HEK293 (cell line): ENCODE measurements at regions not wholly inside any gene's neighbourhood (a gene's known extent, or its start where the extent isn't known, plus 50 kb on each side); places are given as distances from the start of the nearest gene placed in this dataset.

Experiments used
- CTCF ChIA-PET: fragments of 350-600 bp; formaldehyde crosslinking; extraction: SDS; loops from one replicate; lab custom pipeline; 2021; ENCODE audit warnings: antibody characterized with exemption; lab: Yijun Ruan, JAX
- POLR2A ChIA-PET: fragments of 300-600 bp; formaldehyde crosslinking; extraction: SDS; loops from one replicate; lab custom pipeline; 2020; ENCODE audit warnings: antibody characterized with exemption, inconsistent platforms; lab: Yijun Ruan, JAX
- H3K27ac ChIP-seq: fragments of 200-500 bp; sonication (Bioruptor generic); 2 replicates; pipeline ENCODE4 v1.5.1; 2014; ENCODE audit warnings: low read depth, low read length, control low read depth, inconsistent platforms; ENCODE audit errors: extremely low read depth
- H3K36me3 ChIP-seq, 2 experiments: fragments of 200-500 bp in 1 of 2; sonication (Bioruptor generic) in 1 of 2; 1 replicate in 1 of 2; 2 replicates in 1 of 2; pipeline ENCODE4 v1.5.1; 2014 to 2017; ENCODE audit warnings: inconsistent platforms in 2 of 2, low read length in 2 of 2; ENCODE audit not compliant: control insufficient read depth in 2 of 2, insufficient read depth in 1 of 2
- H3K4me1 ChIP-seq: fragments of 200-500 bp; sonication (Bioruptor generic); 2 replicates; pipeline ENCODE4 v1.5.1; 2014; ENCODE audit warnings: mild to moderate bottlenecking, low read length, inconsistent platforms; ENCODE audit not compliant: control insufficient read depth, insufficient read depth
- H3K4me3 ChIP-seq: 2 replicates; pipeline ENCODE4 v1.5.1; 2011; ENCODE audit warnings: low read depth, mild to moderate bottlenecking, control low read depth, low read length, moderate library complexity
- H3K9me3 ChIP-seq: fragments of 200-500 bp; sonication (Bioruptor generic); 2 replicates; pipeline ENCODE4 v1.5.1; 2014; ENCODE audit warnings: low read depth, low read length, inconsistent platforms; ENCODE audit not compliant: control insufficient read depth, insufficient read depth
- GFI1B ChIP-seq: fragments of 450-650 bp; formaldehyde crosslinking; IDR thresholded peaks from 2 replicates; pipeline ENCODE4 v1.5.1; 2016; ENCODE audit warnings: missing biosample characterization, missing genetic modification characterization
- PRDM10 ChIP-seq: fragments of 450-650 bp; formaldehyde crosslinking; IDR thresholded peaks from 2 replicates; pipeline ENCODE4 v1.5.1; 2016; ENCODE audit warnings: missing biosample characterization, missing genetic modification characterization
- REPIN1 ChIP-seq: fragments of 450-650 bp; formaldehyde crosslinking; IDR thresholded peaks from 2 replicates; pipeline ENCODE4 v1.5.1; 2017; ENCODE audit warnings: missing biosample characterization, missing genetic modification characterization, low read depth
- ZBTB1 ChIP-seq: fragments of 450-650 bp; formaldehyde crosslinking; IDR thresholded peaks from 2 replicates; pipeline ENCODE4 v1.5.1; 2016; ENCODE audit warnings: missing biosample characterization, missing genetic modification characterization
- ZBTB49 ChIP-seq: fragments of 450-650 bp; formaldehyde crosslinking; IDR thresholded peaks from 2 replicates; pipeline ENCODE4 v1.5.1; 2016; ENCODE audit warnings: missing biosample characterization, missing genetic modification characterization, low read depth
- ZBTB7A ChIP-seq: fragments of 450-650 bp; formaldehyde crosslinking; IDR thresholded peaks from 2 replicates; pipeline ENCODE4 v1.5.1; 2016; ENCODE audit warnings: low read depth, missing biosample characterization, missing genetic modification characterization
- ZFP69B ChIP-seq: fragments of 450-650 bp; formaldehyde crosslinking; IDR thresholded peaks from 2 replicates; pipeline ENCODE4 v1.5.1; 2016; ENCODE audit warnings: missing biosample characterization, missing genetic modification characterization
- ZNF121 ChIP-seq: fragments of 450-650 bp; formaldehyde crosslinking; IDR thresholded peaks from 2 replicates; pipeline ENCODE4 v1.5.1; 2016; ENCODE audit warnings: missing biosample characterization, missing genetic modification characterization
- ZNF19 ChIP-seq: fragments of 450-650 bp; formaldehyde crosslinking; IDR thresholded peaks from 2 replicates; pipeline ENCODE4; 2016; ENCODE audit warnings: missing biosample characterization, missing genetic modification characterization, low read depth
- ZNF280D ChIP-seq: fragments of 450-650 bp; formaldehyde crosslinking; IDR thresholded peaks from 2 replicates; pipeline ENCODE4 v1.5.1; 2016; ENCODE audit warnings: missing biosample characterization, missing genetic modification characterization
- ZNF518A ChIP-seq: fragments of 450-650 bp; formaldehyde crosslinking; conservative IDR thresholded peaks from 2 replicates; pipeline ENCODE4 v1.5.1; 2016; ENCODE audit warnings: low read depth, missing biosample characterization, missing genetic modification characterization
- ZNF561 ChIP-seq: fragments of 450-650 bp; IDR thresholded peaks from 2 replicates; pipeline ENCODE4 v1.5.1; 2018; ENCODE audit warnings: missing biosample characterization, missing genetic modification characterization, borderline replicate concordance
- ZNF701 ChIP-seq: fragments of 450-650 bp; formaldehyde crosslinking; IDR thresholded peaks from 2 replicates; pipeline ENCODE4 v1.5.1; 2016; ENCODE audit warnings: missing biosample characterization, missing genetic modification characterization
- ZNF776 ChIP-seq: fragments of 450-650 bp; formaldehyde crosslinking; IDR thresholded peaks from 2 replicates; pipeline ENCODE4 v1.5.0; 2017; ENCODE audit warnings: missing biosample characterization, missing genetic modification characterization, borderline replicate concordance
- ZSCAN30 ChIP-seq: fragments of 450-650 bp; IDR thresholded peaks from 2 replicates; pipeline ENCODE4 v1.5.1; 2018; ENCODE audit warnings: missing biosample characterization, mild to moderate bottlenecking, missing genetic modification characterization, moderate library complexity
- ZSCAN4 ChIP-seq: fragments of 450-650 bp; formaldehyde crosslinking; IDR thresholded peaks from 2 replicates; pipeline ENCODE4 v1.5.1; 2017; ENCODE audit warnings: missing biosample characterization, missing genetic modification characterization

- Histone ChIP-seq H3K4me1 (0 out of 2 replicates have a peak, but pooled peaks cover 3% of the 10 kb centered on the region), H3K4me3 (no peak overlapping the region), H3K27ac (no peak overlapping the region), H3K9me3 (no peaks in the 10 kb centered on the region), H3K36me3 (no peaks in the 10 kb centered on the region)
- POLR2A ChIA-PET, result no interaction called here
- no peak for TF ChIP-seq ZSCAN30 (tag by site-specific recombination)
- no peak for TF ChIP-seq ZBTB49 (tag by site-specific recombination)
- TF ChIP-seq PRDM10 (tag by site-specific recombination), result no peak
- no peak for TF ChIP-seq ZSCAN4 (tag by site-specific recombination)
- CTCF ChIA-PET, result interaction anchor here (1.9 kb wide), 1 partner anchor 14 kb away, joined by 11 read pairs; no protein-coding TSS in a partner anchor
These were observed 296.9 kb upstream of the TNP1 start for GRCh38 chr2:217156801-217157200.

- ChIA-PET CTCF (interaction anchor here (0.7 to 2.3 kb wide), 3 partner anchors 8 to 12 kb away, joined by 3 to 8 read pairs (median 4); no protein-coding TSS in a partner anchor), POLR2A (no interaction called here)
- Histone ChIP-seq H3K4me1 (no peaks in the 10 kb centered on the region), H3K4me3 (no peak overlapping the region), H3K27ac (no peak overlapping the region), H3K9me3 (no peaks in the 10 kb centered on the region), H3K36me3 (no peaks in the 10 kb centered on the region)
- TF ChIP-seq ZNF776, result no peak
- no peak for TF ChIP-seq ZBTB7A (tag by site-specific recombination)
- no peak for TF ChIP-seq ZNF701 (tag by site-specific recombination)
- no peak for TF ChIP-seq ZNF280D (tag by site-specific recombination)
- TF ChIP-seq GFI1B (tag by site-specific recombination), result no peak
- TF ChIP-seq ZNF19, result no peak
- TF ChIP-seq REPIN1 (tag by site-specific recombination), result no peak
- no peak for TF ChIP-seq ZNF121 (tag by site-specific recombination)
- no peak for TF ChIP-seq ZNF518A
- no peak for TF ChIP-seq ZNF561 (tag by site-specific recombination)
- TF ChIP-seq ZBTB1 (tag by site-specific recombination), result no peak
- TF ChIP-seq ZFP69B (tag by site-specific recombination), result no peak
These were observed 295.1 kb upstream of the TNP1 start for GRCh38 chr2:217154923-217155322.
